Stomach (tissue), 4 donors: ENCODE measurements at regions not wholly inside any gene's neighbourhood (a gene's known extent, or its start where the extent isn't known, plus 50 kb on each side); places are given as distances from the start of the nearest gene placed in this dataset.

Experiments used
- CTCF ChIP-seq, 7 experiments: fragments of 450-650 bp in 4 of 7; fragments of 200-600 bp in 3 of 7; sonication (generic) in 3 of 7; IDR thresholded peaks; one replicate each; pipeline ENCODE4 v1.5.1; 2016 to 2019; ENCODE audit warnings: antibody characterized with exemption in 7 of 7, control low read depth in 2 of 7, mild to moderate bottlenecking in 1 of 7
- EP300 ChIP-seq: sonication (generic); formaldehyde crosslinking; IDR thresholded peaks from one replicate; pipeline ENCODE4 v1.6.1; 2017; ENCODE audit warnings: antibody characterized with exemption
- POLR2A ChIP-seq, 4 donors: fragments of 450-650 bp; IDR thresholded peaks; one replicate each; pipeline ENCODE4 v1.6.1; 2016; ENCODE audit warnings: antibody characterized with exemption in 4 of 4, control low read depth in 2 of 4, mild to moderate bottlenecking in 1 of 4, moderate library complexity in 1 of 4

GRCh38 chr9:119873877-119874276 lies 504.6 kb upstream of the BRINP1 start:
- no peak for TF ChIP-seq CTCF (IDR thresholded peaks at IDR 0.05)
- TF ChIP-seq EP300 = no peak
- TF ChIP-seq POLR2A (IDR thresholded peaks at IDR 0.05) = no peak
